ENCODE measurements at regions not wholly inside any gene's neighbourhood (a gene's known extent, or its start where the extent isn't known, plus 50 kb on each side); places are given as distances from the start of the nearest gene placed in this dataset.

DNA sequence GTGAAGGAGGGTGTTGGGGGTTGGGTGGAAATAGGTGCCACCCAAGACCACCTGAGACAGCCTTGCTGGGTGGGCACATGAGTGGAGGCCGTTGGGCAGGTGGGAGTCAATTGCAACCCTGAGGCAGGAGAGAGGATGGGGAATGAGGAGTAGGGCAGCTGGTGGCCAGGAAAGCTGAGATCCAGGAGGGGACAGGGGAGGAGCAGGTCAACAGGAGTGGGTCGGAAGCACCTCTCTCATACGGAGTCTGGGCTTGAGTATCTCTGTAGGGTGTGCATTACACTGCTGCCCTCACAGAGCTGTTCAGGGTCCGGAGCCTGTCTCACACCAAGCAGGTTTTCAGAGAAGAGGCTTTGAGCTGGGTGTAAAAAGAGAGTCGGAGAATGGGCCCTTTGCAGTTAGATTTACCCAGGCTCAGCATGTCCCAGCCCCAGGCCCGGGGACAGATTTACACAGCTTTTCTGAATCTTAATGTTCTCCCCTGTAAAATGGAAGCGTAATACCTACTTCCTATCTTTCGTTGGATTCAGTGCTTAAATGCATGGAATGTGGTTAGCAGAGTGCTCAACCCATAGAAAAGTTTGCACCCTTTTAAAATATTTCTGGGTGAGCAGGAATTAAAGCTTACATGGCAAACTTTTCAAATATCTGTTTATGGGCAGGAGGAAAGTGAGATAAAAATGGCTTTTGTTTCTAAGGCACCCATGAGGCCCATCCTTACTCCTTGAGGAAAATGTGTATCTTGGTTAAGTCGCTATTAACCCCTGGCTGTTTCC is 144.0 kb upstream of the MYCN start:
- DNase-seq, result no peak

DNA sequence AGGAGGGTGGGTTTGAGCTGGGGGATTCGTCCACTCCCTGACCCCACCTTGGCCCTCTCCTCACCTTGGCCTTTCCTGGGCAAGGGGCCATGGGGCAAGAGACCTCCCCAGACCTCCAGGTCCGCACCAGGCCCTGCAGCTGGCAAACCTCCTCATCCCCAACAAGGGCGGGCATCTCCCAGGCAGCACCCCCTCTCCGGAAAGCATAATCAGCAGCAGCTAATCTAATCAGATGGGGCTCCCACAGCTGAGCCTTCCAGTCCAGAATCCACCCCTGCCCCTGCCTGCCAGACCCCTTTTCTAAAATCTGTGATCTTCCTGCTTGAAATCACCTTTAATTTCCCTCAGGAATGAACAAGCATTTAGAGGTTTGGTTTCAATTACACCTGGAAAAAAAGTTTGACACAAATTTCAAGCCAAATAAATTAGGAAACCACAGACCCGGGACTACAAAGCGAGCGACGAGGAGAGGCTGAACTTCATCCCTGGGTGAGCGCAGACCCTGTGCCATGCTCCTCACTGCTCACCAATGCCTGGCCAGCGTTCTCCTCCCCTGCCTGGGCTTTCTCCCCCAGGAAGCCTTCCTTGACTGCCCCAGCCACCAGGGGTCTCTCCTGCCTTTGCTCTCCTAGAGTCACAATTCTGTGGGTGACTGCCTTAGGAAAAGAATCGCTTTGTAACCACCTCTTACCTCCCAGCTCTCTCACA is 143.0 kb upstream of the MYCN start:
- DNase-seq, result no peak

DNA sequence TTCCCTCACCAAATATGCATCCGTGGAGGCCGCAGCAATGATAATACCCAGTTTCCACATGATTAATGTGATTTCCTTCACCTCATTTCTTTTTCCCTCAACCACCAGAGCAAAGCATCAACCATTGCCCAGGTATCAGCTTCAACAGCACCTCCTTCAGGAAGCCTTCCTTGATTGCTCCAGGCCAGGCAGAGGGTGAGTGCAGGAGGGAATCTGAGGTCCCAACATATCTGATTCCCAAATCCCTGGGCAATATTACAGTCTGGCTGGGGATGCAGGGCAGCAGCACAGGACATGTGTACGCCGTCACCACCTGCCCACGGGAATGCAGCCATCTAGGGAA is 142.4 kb upstream of the MYCN start:
- no peak for DNase-seq

DNA sequence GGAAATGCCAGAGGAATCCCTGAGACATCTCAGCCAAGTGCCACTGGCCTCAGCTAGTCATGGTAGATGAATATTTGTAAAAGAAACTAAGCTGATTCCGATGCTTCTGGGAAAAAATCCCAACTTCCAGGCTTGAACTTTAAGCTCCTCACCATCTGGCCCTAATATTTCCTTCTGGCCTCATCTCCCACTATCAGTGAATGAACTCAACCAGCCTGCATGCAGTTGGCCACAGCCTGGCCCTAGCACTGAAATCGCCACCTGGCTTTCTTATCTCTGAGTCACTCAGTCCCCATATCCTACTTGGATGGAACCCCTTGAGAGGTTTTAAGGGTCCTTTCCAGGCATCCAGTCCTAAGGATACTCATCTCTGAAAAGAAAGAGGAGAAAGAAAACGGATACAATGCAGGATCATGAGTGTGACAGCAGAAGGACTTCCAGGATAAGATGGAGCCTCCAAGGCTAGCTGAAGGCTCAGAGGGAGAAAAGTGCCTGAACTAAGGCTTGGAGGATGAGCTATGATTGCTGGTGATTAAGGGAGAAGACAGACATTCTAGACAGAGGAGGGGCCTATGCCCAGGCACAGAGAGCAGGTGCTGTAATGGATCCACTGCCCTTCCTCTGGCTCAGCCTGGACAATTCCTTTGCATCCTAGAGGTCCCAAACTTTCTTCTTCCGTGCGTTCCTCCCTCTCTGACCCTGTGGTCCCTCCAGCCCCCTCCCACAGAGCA is 141.5 kb upstream of the MYCN start:
- DNase-seq, result no peak

DNA sequence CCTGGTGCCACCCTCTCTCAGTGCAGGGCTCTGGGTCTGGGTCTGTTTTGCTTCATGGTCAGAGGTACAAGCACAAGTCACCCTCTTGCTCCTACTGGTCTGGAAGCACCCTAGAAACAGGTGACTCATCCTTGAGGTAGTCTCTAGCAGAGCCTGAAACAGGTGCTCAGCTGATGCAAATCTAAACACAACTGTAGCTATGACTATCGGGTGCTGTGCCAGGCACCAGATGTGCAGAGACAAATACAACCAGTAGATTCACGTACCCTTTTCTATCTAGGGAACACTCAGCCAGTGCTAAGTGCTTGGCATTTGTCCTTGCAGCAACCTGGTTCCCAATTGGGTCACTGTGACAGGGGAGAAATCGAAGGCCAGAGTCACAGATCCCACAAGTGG is 140.9 kb upstream of the MYCN start:
- no peak for DNase-seq

DNA sequence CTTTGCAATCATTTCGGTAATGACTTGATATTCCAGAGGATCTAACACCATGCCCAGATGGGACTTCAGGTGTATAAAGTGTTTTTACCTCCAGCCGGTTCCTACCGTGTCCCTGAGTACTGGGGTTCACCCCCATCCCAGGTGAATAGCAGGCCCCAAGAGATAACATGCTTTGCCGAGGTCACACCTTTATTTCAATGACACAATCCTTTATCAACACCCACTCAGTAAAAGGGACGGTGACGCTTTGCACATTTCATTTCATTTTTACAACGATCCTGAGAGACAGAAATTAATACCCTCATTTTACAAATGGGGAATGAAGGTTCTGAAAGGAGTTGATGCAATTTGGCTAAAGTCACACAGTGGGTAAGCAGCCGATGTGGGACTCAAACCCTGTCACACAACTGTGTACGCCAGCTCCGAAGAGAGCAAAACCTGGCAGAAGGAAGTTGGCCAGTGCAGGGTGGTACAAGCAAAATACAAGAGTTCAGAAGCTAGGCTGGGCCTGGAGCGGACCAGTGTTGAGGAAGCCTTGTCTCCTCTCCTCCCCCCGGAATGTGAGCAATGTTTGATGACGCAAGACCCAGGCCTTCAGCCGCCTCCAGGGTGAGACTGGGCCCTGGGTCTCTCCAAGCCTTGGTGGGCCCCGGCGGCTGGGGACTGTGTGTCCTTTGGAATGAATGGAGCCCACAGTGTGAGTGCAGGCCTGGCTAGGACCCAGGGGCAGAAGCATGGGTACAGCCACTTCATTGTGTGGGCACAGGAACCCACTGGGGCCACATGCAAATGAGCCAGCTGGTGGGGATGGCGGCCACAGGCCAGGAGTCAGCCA is 139.6 kb upstream of the MYCN start:
- no peak for DNase-seq

DNA sequence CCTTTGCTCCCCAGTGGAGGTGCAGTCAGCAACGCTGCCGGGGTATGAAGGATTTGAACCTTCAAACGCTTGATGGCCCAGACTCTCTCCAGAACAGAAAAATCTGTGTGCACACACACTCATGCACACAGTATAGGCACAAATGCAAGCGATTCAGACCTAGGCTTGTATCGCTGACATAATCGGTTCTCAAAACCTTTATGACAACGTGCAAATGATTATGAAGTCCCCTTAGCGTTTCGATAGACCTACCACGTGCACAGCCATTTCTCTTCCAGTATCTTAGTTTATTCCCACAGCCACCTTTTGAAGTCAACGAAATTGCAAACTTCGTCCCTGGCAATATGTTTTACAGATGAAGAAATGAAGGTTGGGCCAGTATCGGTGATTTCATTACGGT is 138.9 kb upstream of the MYCN start:
- DNase-seq, result no peak

DNA sequence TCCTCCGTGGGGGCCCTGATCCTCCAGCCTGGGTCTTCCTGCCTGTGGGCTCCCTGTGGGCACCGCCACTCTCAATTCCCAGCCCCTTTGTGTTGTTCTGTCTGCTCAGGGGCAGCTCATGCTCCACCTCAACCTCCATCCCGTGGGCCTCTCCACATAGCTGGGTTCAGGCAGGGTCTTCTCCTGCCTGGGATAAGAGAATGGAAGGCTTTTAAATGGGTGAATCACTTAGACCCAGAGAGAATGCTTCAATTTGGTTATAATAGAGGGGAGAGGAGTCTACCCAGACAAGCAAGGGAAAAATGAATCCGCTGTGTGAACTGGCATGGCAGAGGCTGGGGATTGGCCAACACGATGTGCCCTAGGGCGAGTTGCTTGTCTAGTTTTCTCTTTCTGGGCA is 138.4 kb upstream of the MYCN start:
- no peak for DNase-seq

DNA sequence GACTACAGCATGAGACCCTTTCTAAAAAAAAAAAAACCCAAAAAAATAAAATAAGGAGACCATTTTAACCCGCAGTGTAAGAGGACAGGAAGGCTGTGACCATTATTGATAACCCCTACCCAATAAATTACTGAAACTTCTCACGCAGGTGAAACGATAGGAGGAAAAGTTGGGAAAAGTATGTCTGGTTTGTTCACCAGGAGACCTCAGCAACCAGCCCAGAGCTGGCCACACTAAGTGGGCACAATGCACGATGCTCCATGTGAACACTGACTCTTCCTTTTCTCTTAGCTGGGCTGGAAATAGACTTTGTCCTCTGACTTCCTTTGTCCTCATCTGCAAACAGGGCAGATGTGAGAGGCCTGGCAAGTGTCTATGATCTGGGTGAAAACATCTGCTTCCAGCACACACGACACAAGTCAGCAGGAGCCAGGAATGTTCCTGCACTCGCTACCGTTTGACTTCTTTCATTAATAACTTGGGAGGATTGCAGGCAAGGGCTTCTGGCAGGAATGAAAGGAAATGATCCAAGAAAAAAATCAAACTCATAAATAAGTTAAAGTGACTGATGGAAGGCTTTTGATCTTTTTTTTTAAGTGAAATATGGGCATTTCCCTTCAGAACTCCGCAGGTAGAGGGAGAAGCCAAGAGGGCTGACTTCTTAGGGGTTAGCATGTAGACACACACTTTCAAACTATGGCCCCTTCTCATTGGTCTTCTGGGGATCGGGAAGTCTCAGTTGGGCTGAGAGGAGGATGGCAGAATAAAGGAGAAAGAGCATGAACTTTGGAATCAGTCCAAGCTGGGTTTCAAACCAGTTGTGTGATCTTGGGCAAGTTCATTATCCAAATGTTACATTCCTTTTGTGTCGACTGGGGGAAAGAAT is 137.4 kb upstream of the MYCN start:
- no peak for DNase-seq

DNA sequence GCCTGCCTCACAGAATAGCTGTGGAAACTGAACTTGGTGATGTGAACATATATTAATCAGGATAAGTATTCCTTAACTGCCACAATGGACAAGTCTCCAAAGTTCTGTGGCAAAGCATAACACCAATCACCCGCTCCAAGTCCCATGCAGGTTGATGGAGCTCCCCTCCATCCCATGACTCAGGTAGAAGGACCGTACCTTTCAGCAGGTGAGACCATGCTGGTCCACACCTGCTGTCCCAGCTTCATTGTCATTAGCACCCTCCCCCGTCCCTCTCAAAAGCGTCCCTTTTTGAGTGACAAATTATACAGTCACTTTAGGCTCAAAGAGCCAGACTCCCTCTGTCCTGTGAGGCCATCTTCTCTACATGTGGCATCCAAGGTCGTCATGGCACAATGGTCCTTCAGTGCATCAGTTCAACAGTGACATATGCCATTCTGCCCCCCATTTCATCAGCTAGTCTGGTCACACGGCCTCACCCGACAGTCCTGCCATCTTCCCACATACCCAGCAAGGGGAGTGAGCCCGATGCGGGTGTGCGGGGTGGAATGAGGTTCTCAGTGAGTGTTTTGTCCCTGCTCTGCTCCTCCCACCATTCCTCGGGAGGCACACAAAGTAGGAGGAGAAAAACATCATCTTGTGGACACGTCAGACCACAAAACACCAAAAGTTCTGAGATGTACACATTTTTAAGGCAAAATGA is 136.7 kb upstream of the MYCN start:
- no peak for DNase-seq

DNA sequence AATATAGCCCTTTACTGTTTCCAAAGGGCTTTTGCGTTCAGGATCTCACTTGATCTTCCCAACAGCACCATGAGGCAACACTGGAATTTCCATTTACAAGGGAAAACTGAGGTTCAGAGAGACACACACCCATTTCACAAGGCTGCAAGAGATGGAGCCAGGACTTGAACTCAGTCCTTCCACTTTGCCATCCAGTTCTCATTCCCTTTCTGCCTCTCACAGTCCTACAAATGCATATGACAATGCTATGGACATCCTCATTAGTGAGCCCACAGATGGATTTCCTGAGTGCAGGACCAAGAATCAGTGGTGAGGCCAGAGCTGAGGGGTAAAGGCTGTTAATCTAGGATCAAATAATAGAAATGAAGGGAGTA is 136.1 kb upstream of the MYCN start:
- no peak for DNase-seq

DNA sequence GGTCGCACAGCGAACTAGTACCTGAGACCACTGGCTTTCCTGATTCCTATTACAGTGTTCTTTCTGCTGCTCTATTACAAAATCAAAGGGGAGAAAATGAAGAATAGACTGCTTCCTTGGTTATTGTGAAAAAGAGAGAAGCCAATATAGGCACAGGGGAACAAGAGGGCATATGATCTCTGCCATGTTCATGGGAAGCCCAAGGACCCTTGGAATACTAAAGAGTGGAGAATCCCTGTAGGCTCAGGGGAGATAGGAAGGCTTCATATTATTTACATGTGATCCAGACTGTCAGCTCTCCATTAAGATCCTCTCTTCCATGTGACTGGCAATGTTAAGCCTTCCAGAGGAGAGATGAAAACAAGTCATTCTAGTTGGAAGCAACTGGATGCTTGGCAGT is 135.7 kb upstream of the MYCN start:
- no peak for DNase-seq

DNA sequence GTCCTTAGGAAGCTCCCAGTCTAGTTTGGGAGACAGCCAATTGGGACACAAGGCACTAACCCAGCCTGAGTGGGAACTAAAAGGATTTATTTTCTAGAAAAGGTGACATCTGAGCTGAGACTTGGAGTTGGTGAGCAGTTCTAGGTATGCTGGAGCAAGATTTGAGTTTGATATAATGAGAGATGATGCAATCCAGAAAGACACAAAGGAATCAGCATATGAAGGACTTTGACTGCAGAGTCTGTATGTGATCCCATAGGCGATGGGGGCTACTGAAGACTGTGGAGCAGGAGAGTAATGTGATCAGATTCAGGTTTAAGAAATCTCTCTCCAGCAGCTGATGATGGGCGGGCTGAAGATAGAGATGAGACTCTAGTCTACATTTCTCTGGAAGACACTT is 135.1 kb upstream of the MYCN start:
- no peak for DNase-seq

DNA sequence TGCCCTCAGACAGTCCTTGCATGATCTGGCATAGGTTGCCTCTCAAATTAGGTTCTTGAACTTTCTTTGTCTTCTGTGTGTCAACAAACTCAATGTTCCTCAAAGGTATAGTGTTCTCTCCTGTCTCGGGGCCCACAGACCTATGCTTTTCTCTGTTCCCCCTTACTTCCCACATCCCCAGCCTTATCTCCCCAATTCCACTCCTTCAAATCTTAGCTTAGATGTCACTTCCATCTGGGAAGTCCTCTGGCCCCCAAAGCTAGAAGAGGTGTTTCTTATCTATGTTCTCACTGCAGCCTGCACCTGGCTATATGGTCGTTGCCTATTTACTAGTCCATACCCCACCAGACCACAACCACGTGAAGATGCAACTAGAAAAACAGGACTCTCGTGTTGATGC is 134.6 kb upstream of the MYCN start:
- DNase-seq, result no peak

DNA sequence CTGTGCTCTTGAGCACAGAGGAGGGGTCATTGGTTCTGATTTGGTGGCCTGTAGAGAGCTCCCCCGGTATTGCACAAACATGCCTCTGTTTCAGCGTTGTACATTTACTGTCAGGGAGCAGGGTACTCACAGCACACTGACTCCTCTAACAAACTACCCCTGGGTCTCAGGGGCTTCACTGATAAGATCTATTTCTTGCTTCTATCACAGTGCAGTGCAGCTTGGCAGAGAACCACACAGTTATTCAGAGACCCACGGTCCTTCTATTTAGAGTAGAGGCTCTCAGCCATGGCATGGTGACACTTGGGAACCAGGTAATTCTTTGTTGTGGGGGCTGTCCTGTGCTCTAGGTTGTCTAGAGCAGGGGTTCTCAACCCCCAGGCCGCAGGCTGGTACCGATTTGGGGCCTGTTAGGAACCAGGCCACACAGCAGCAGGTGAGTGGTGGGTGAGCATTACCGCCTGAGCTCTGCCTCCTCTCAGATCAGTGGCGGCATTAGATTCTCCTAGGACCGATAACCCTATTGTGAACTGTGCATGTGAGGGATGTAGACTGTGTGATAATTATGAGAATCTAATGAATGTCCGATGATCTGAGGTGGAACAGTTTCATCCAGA is 133.4 kb upstream of the MYCN start:
- DNase-seq, result no peak

DNA sequence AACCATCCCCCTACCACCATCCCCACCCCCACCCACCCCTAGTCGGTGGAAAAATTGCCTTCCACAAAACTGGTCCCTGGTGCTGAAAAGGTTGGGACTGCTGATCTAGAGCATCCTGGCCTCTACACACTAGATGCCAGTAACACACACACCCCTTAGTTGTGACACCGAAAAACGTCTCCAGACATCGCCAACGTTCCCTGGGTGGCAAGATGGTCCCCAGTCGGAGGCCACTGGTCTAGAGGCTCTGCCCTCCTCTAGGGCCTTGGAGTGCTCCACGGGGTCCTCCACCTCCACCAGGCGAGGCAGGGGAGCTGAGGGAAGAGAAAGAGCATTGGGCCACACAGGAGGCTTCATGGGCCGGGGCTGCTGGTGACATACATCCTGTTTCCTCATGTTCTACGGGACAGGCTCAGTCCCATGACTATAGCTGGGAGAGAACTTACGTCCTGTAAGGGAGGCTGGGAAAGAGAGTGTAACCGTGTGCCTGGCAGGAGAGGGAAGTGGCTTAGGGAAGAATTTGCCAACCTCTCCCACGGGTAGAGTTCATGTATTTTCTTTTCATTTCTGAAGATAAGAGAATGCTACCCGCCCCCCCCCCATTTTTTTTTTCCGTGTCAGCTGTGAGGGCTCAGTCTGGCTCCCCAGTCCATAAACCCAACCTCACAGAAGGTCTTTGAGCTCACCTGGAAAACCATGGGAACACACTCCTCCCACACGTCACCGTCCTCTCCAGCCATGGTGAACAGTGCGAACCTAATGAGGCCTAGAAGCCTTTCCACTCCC is 132.7 kb upstream of the MYCN start:
- no peak for DNase-seq

DNA sequence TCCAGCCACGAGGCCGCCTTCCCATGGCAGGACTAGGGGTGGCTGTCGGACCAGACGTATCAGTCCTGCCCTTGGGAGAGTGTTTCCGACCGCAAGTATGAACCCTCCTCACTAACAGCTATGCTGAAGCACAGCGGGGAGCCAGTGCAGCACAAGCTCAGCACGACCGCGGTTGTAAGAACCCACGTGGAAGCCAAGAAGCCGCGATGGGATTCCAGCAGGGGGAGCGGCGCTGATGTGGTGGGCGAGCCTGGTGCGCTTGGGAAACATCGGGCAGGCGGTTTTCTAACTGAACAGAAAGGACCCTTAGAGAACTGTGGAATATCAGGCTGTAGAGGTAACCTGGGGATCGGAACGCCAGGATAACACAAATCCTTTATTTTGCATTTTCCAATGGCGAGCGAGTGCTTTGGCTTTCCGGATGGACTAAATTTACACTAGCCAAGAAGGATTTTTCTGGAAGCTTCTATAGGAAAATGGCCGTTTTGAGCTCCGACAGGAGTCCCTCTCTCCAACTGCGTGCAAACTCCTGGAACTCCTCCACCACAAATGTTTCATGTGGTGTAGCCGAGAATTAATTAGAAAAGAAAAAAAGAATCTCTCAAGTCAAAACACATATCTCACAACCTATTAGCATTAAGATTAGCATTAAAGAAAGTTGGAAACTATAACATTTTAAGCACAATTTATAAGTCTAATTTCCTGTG is 132.0 kb upstream of the MYCN start:
- no peak for DNase-seq

DNA sequence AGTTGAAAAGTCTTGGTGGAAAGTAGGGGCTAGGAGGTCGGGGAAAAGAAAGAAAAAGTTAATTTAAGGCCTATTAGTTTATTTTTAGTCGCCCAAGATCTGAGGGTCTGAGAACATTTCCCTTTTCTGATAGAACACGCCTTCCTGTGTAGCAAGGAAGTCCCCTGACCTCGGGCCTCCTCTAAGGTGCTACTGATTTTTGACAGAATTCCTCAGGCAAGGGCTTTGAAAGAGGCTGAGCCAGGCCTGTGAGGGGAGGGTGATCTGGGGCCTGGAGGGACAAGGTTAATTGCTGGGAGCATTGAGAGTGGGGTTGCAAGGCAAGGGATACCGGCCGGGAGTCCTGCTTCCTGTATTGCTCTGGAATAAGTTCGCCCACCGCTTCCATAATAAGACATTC is 131.4 kb upstream of the MYCN start:
- DNase-seq, result no peak

DNA sequence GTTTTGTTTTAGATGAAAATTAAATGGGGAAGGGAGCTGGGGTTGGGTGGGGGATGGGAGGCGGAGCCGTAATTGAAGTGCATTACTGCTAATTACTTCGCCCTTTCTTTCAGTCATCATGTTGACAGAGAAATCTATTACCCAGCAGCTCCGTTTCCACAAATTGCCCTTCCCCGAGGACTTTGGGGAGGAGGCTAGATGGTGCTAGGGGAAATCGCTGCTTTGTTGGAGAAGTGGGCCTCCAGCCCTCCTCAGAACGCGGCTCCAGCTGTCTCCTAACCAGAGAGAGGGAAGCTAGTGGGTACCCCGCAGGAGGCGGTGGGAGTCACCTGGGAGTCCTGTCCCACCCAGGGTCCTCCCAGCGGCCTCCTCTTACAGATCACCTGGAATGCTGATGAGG is 130.9 kb upstream of the MYCN start:
- DNase-seq, result no peak
